C4-2B (cell line): ENCODE measurements at regions not wholly inside any gene's neighbourhood (a gene's known extent, or its start where the extent isn't known, plus 50 kb on each side); places are given as distances from the start of the nearest gene placed in this dataset.

Experiments
- ZFX ChIP-seq: fragments of 450-650 bp; IDR thresholded peaks from 2 replicates; pipeline ENCODE4 v1.6.1; 2017
- TF ChIP-seq, protein P1 (sequence below): fragments of 450-650 bp; conservative IDR thresholded peaks from 2 replicates; pipeline ENCODE4 v1.5.1; 2017; ENCODE audit warnings: mild to moderate bottlenecking

DNA sequence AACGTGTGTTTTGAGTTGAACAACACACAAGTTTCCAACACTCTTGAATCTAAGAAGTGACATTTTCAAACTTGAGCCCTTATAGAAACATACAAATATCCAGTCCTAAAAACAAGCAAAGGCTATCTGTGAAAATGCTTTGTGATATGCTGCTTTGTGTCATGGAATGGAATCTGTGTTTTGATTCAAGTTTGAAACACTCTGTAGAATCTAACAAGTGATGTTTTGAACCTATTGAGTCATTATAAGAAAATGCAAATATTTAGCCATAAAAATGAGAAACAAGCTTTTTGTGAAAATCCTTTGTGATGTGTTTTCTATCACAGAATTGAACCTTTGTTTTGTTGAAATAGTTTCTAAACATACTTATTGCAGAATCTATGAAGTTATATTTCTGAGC lies 105.7 kb upstream of the VPREB1 start:
- TF ChIP-seq, protein P1, sequence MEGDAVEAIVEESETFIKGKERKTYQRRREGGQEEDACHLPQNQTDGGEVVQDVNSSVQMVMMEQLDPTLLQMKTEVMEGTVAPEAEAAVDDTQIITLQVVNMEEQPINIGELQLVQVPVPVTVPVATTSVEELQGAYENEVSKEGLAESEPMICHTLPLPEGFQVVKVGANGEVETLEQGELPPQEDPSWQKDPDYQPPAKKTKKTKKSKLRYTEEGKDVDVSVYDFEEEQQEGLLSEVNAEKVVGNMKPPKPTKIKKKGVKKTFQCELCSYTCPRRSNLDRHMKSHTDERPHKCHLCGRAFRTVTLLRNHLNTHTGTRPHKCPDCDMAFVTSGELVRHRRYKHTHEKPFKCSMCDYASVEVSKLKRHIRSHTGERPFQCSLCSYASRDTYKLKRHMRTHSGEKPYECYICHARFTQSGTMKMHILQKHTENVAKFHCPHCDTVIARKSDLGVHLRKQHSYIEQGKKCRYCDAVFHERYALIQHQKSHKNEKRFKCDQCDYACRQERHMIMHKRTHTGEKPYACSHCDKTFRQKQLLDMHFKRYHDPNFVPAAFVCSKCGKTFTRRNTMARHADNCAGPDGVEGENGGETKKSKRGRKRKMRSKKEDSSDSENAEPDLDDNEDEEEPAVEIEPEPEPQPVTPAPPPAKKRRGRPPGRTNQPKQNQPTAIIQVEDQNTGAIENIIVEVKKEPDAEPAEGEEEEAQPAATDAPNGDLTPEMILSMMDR = no peak
- no peak for TF ChIP-seq ZFX
